Activated naive CD4-positive, alpha-beta T cell treated with anti-CD3 and anti-CD28 coated beads, Interleukin-2, amount 50 U/mL, for 16 hours (primary cell): ENCODE measurements at regions not wholly inside any gene's neighbourhood (a gene's known extent, or its start where the extent isn't known, plus 50 kb on each side); places are given as distances from the start of the nearest gene placed in this dataset.
"Not testable (repeated sequence)": the region's sequence is repeated elsewhere in the genome, so short reads cannot be mapped to it uniquely, and the experiment has no call there.

Experiments used
- DNase-seq: peaks from one replicate; pipeline ENCODE4 v3.0.0-alpha.2; 2020

GRCh38 chr12:59517522-59517921 lies 78.3 kb upstream of the SLC16A7 start:
- DNase-seq, result no peak

- DNase-seq, result no peak
These were observed 94.9 kb upstream of the SLC16A7 start for GRCh38 chr12:59500915-59501314.

GRCh38 chr12:59500335-59500734 lies 95.5 kb upstream of the SLC16A7 start:
- DNase-seq, result no peak

GRCh38 chr12:59499774-59500173 lies 96.1 kb upstream of the SLC16A7 start:
- no peak for DNase-seq

GRCh38 chr12:59494617-59495016 lies 101.2 kb upstream of the SLC16A7 start:
- DNase-seq, result no peak

GRCh38 chr12:59491877-59492276 lies 104.0 kb upstream of the SLC16A7 start:
- no peak for DNase-seq

GRCh38 chr12:59486827-59487226 lies 109.0 kb upstream of the SLC16A7 start:
- no peak for DNase-seq

- no peak for DNase-seq
These were observed 111.3 kb upstream of the SLC16A7 start for GRCh38 chr12:59484575-59484974.

- not testable (repeated sequence) for DNase-seq
These were observed 121.6 kb upstream of the SLC16A7 start for GRCh38 chr12:59474236-59474635.

GRCh38 chr12:59472273-59472672 lies 123.6 kb upstream of the SLC16A7 start:
- no peak for DNase-seq

- no peak for DNase-seq
These were observed 135.7 kb upstream of the SLC16A7 start for GRCh38 chr12:59459966-59460660.

GRCh38 chr12:59453475-59453874 lies 142.4 kb upstream of the SLC16A7 start:
- DNase-seq, result no peak

GRCh38 chr12:59452746-59453145 lies 143.1 kb upstream of the SLC16A7 start:
- no peak for DNase-seq

GRCh38 chr12:59452259-59452658 lies 143.6 kb upstream of the SLC16A7 start:
- no peak for DNase-seq

- no peak for DNase-seq
These were observed 149.7 kb upstream of the SLC16A7 start for GRCh38 chr12:59446116-59446515.

GRCh38 chr12:59444932-59445331 lies 150.9 kb upstream of the SLC16A7 start:
- peak; percentile 17 for DNase-seq

- DNase-seq, result no peak
These were observed 163.8 kb upstream of the SLC16A7 start for GRCh38 chr12:59432057-59432456.

GRCh38 chr12:59431266-59431665 lies 164.6 kb upstream of the SLC16A7 start:
- no peak for DNase-seq

- DNase-seq, result no peak
These were observed 166.1 kb upstream of the SLC16A7 start for GRCh38 chr12:59429766-59430165.

- no peak for DNase-seq
These were observed 170.0 kb upstream of the SLC16A7 start for GRCh38 chr12:59425798-59426197.

GRCh38 chr12:59424666-59425065 lies 171.2 kb upstream of the SLC16A7 start:
- not testable (repeated sequence) for DNase-seq

GRCh38 chr12:59414051-59414450 lies 181.8 kb upstream of the SLC16A7 start:
- no peak for DNase-seq

- DNase-seq, result no peak
These were observed 187.4 kb upstream of the SLC16A7 start for GRCh38 chr12:59408431-59408830.

- no peak for DNase-seq
These were observed 188.0 kb upstream of the SLC16A7 start for GRCh38 chr12:59407799-59408198.

- no peak for DNase-seq
These were observed 189.8 kb upstream of the SLC16A7 start for GRCh38 chr12:59405992-59406391.
